B cell (primary cell): ENCODE measurements at regions not wholly inside any gene's neighbourhood (a gene's known extent, or its start where the extent isn't known, plus 50 kb on each side); places are given as distances from the start of the nearest gene placed in this dataset.

Experiments used
- ATAC-seq: fragments of 200-7000 bp; cut with Tn5 transposase; one replicate; pipeline ENCODE4 v1.10.0; 2021; ENCODE audit warnings: low read depth, mild to moderate bottlenecking, moderate number of reproducible peaks, moderate library complexity
- CTCF ChIA-PET: fragments of 350-600 bp; sonication (Branson Sonifier 250); formaldehyde crosslinking; loops from one replicate; lab custom pipeline; 2021; ENCODE audit warnings: antibody characterized with exemption, inconsistent platforms; lab: Charles Lee
- POLR2A ChIA-PET: fragments of 350-600 bp; sonication (Branson Sonifier 250); formaldehyde crosslinking; loops from one replicate; lab custom pipeline; 2021; ENCODE audit warnings: antibody characterized with exemption; lab: Charles Lee
- DNase-seq: peaks from one replicate; pipeline ENCODE4 v3.0.0; 2013
- H2AFZ ChIP-seq: 2 replicates; pipeline ENCODE4 v1.6.1; 2012; ENCODE audit warnings: mild to moderate bottlenecking, low read depth, low read length; ENCODE audit not compliant: insufficient read depth, poor library complexity, severe bottlenecking
- H3K27ac ChIP-seq, 2 donors: 1 replicate in 1 of 2; 2 replicates in 1 of 2; pipeline ENCODE4 v1.5.1; 2012 to 2013; ENCODE audit warnings: low read length in 2 of 2, mild to moderate bottlenecking in 2 of 2, moderate library complexity in 1 of 2
- H3K27me3 ChIP-seq, 4 experiments: fragments of 200-600 bp in 1 of 4; sonication (generic) in 1 of 4; replicated peaks in 1 of 4; 1 replicate in 2 of 4; 2 replicates in 2 of 4; pipeline versions ENCODE4 v1.6.1 to v1.7.0; 2013 to 2016; ENCODE audit warnings: low read length in 3 of 4, mild to moderate bottlenecking in 2 of 4, mixed read lengths in 1 of 4, moderate library complexity in 1 of 4; ENCODE audit not compliant: insufficient read depth in 4 of 4, control insufficient read depth in 3 of 4; ENCODE audit errors: control extremely low read depth in 1 of 4
- H3K36me3 ChIP-seq, 2 experiments: replicated peaks in 1 of 2; 1 replicate in 1 of 2; 2 replicates in 1 of 2; pipeline versions ENCODE4 v1.6.1 to v1.7.1; 2013; ENCODE audit warnings: low read length in 1 of 2; ENCODE audit not compliant: insufficient read depth in 2 of 2, control insufficient read depth in 1 of 2; ENCODE audit errors: control extremely low read depth in 1 of 2, extremely low read depth in 1 of 2
- H3K4me1 ChIP-seq, 2 donors: fragments of 200-600 bp in 1 of 2; sonication (generic) in 1 of 2; 1 replicate in 1 of 2; 2 replicates in 1 of 2; pipeline versions ENCODE4 v1.5.1 to v1.6.1; 2013 to 2017; ENCODE audit warnings: low read length in 2 of 2; ENCODE audit not compliant: control insufficient read depth in 2 of 2, insufficient read depth in 2 of 2
- H3K4me2 ChIP-seq: replicated peaks from 2 replicates; pipeline ENCODE3; 2012; ENCODE audit warnings: mild to moderate bottlenecking, low read depth, low read length; ENCODE audit not compliant: poor library complexity, severe bottlenecking
- H3K4me3 ChIP-seq, 5 experiments: fragments of 200-600 bp in 1 of 5; sonication (generic) in 1 of 5; 1 replicate in 3 of 5; 2 replicates in 2 of 5; pipeline versions ENCODE4 v1.5.1 to v1.7.0; 2011 to 2016; ENCODE audit warnings: low read length in 4 of 5, mild to moderate bottlenecking in 4 of 5, low read depth in 2 of 5, control low read depth in 1 of 5, moderate library complexity in 1 of 5; ENCODE audit not compliant: insufficient read depth in 1 of 5; ENCODE audit errors: control extremely low read depth in 1 of 5, extremely low read depth in 1 of 5
- H3K79me2 ChIP-seq: fragments of 200-600 bp; sonication (generic); one replicate; pipeline ENCODE4 v1.6.0; 2016; ENCODE audit warnings: low read length; ENCODE audit not compliant: control insufficient read depth, insufficient read depth
- H3K9ac ChIP-seq: fragments of 200-600 bp; sonication (generic); 2 replicates; pipeline ENCODE4 v1.6.1; 2017; ENCODE audit warnings: mild to moderate bottlenecking, low read length, moderate library complexity
- H3K9me3 ChIP-seq, 3 donors: one replicate each; pipeline versions ENCODE4 v1.6.1 to v1.7.1; 2013; ENCODE audit warnings: low read length in 2 of 3; ENCODE audit not compliant: control insufficient read depth in 2 of 3, insufficient read depth in 1 of 3; ENCODE audit errors: control extremely low read depth in 1 of 3
- H4K20me1 ChIP-seq: 2 replicates; pipeline ENCODE4 v1.6.0; 2012; ENCODE audit warnings: mild to moderate bottlenecking, low read length; ENCODE audit not compliant: insufficient read depth, control insufficient read depth, poor library complexity, severe bottlenecking
- H3K27ac Mint-ChIP-seq: one replicate; pipeline ENCODE4 v1.8.0; 2021; ENCODE audit warnings: mixed read lengths
- H3K27me3 Mint-ChIP-seq: one replicate; pipeline ENCODE4 v1.8.0; 2021; ENCODE audit warnings: mixed read lengths
- H3K4me1 Mint-ChIP-seq: one replicate; pipeline ENCODE4 v1.8.0; 2021; ENCODE audit warnings: mixed read lengths
- H3K4me3 Mint-ChIP-seq: one replicate; pipeline ENCODE4 v1.8.0; 2021; ENCODE audit warnings: mixed read lengths
- H3K9me3 Mint-ChIP-seq: one replicate; pipeline ENCODE4 v1.8.0; 2022; ENCODE audit warnings: mixed read lengths; ENCODE audit not compliant: insufficient read depth
- EZH2 ChIP-seq: IDR thresholded peaks from 2 replicates; pipeline ENCODE4 v1.6.1; 2012; ENCODE audit warnings: borderline replicate concordance, low read depth, mild to moderate bottlenecking, moderate library complexity, low read length; ENCODE audit not compliant: insufficient read depth, poor library complexity, severe bottlenecking
- WGBS: methylation state at CpG from one replicate; pipeline ENCODE4 v1.1.5; 2013; ENCODE audit warnings: missing lambda C conversion rate; ENCODE audit not compliant: insufficient coverage; 5-methylcytosine and 5-hydroxymethylcytosine counted together
- intact Hi-C: fragments of 100-400 bp; cut with micrococcal nuclease; formaldehyde crosslinking; loops from one replicate; pipeline ENCODE4 v1.10.0; 2022
- TF ChIP-seq, protein P1 (sequence below): fragments of 200-600 bp; IDR thresholded peaks from one replicate; pipeline ENCODE4 v1.8.0; 2022; ENCODE audit warnings: antibody characterized with exemption, mild to moderate bottlenecking

DNA sequence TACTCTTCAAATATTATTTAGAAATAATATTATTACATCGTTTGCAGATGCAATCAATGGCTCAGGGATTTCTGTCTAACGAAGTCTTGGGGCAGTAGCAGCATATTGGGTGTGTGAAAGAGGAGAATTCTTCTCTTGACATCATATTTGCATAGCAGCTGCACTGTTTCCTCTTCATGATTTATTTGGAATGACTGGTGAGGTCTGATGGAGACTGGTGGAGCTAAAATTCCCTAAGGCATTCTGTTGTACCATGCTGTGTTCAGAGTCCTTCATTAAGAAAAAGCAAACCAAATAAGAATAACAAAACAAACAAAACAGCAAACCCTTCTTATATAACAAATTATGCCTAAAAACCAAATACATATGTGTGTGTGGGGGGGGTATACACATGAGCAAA lies 177.6 kb downstream of the DIRAS2 start:
- Mint-ChIP-seq H3K4me3 (no peak overlapping the region), H3K9me3 (no peaks in the 10 kb centered on the region), H3K27ac (no peak overlapping the region), H3K27me3 (peaks cover 15% of the 10 kb centered on the region), H3K4me1 (no peaks in the 10 kb centered on the region)
- peaks cover 0 to 3% (median 0%) of the 10 kb centered on the region in 4 experiments for H3K27me3 ChIP-seq
- no peaks in the 10 kb centered on the region for H4K20me1 ChIP-seq
- no peak overlapping the region for H3K27ac ChIP-seq
- no peak overlapping the region for H3K9ac ChIP-seq
- H3K4me1 ChIP-seq, result no peaks in the 10 kb centered on the region
- no peak overlapping the region for H3K4me3 ChIP-seq
- ChIA-PET CTCF (no interaction called here), POLR2A (no interaction called here)
- ATAC-seq (no peak), DNase-seq (no peak)
- H3K9me3 ChIP-seq, result no peaks in the 10 kb centered on the region
- no peak overlapping the region for H2AFZ ChIP-seq
- TF ChIP-seq EZH2, result no peak
- TF ChIP-seq, protein P1, sequence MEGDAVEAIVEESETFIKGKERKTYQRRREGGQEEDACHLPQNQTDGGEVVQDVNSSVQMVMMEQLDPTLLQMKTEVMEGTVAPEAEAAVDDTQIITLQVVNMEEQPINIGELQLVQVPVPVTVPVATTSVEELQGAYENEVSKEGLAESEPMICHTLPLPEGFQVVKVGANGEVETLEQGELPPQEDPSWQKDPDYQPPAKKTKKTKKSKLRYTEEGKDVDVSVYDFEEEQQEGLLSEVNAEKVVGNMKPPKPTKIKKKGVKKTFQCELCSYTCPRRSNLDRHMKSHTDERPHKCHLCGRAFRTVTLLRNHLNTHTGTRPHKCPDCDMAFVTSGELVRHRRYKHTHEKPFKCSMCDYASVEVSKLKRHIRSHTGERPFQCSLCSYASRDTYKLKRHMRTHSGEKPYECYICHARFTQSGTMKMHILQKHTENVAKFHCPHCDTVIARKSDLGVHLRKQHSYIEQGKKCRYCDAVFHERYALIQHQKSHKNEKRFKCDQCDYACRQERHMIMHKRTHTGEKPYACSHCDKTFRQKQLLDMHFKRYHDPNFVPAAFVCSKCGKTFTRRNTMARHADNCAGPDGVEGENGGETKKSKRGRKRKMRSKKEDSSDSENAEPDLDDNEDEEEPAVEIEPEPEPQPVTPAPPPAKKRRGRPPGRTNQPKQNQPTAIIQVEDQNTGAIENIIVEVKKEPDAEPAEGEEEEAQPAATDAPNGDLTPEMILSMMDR, result no peak
- no CpG with 5 or more reads among the region's 2 CpGs for WGBS
- no peak overlapping the region for H3K4me2 ChIP-seq
- no peaks in the 10 kb centered on the region for H3K79me2 ChIP-seq
- intact Hi-C loops, result no loop called here
- H3K36me3 ChIP-seq, result no peaks in the 10 kb centered on the region

DNA sequence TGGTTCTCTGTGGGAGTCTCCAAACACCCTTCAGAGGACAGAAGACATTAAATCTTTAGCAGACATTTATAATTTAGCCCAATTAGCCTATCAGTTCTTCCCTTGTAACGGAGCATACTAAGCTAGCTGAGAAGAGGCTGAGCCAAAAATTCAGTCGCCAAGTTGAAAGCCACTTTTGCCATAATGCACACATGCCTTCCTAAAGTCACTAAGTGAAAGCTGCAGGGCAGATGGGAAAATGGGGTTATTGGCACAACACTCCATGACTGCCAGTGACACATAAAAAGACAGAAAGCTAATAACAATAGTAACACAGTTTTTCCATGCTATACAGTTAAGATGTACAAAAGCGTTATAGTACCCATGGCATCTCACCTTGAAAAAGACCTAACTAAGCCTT lies 176.2 kb downstream of the DIRAS2 start:
- no peak overlapping the region for H2AFZ ChIP-seq
- WGBS, result 80% methylated on average over 1 of the region's 3 CpGs
- no peaks in the 10 kb centered on the region for H3K9me3 Mint-ChIP-seq
- H3K27ac Mint-ChIP-seq, result no peak overlapping the region
- ATAC-seq, result no peak
- H3K4me2 ChIP-seq, result no peak overlapping the region
- H3K4me3 Mint-ChIP-seq, result no peak overlapping the region
- H3K4me1 ChIP-seq, result no peaks in the 10 kb centered on the region
- POLR2A ChIA-PET, result no interaction called here
- no peaks in the 10 kb centered on the region for H4K20me1 ChIP-seq
- no peak for DNase-seq
- H3K4me3 ChIP-seq, result no peak overlapping the region
- peaks cover 0 to 3% (median 0%) of the 10 kb centered on the region in 4 experiments for H3K27me3 ChIP-seq
- no peaks in the 10 kb centered on the region for H3K4me1 Mint-ChIP-seq
- intact Hi-C loops, result no loop called here
- no peaks in the 10 kb centered on the region for H3K9me3 ChIP-seq
- peaks cover 15% of the 10 kb centered on the region for H3K27me3 Mint-ChIP-seq
- H3K27ac ChIP-seq, result no peak overlapping the region
- TF ChIP-seq, protein P1, result no peak
- TF ChIP-seq EZH2, result no peak
- CTCF ChIA-PET, result no interaction called here
- no peak overlapping the region for H3K9ac ChIP-seq
- no peaks in the 10 kb centered on the region for H3K79me2 ChIP-seq
- no peaks in the 10 kb centered on the region for H3K36me3 ChIP-seq
